ENCODE measurements at regions not wholly inside any gene's neighbourhood (a gene's known extent, or its start where the extent isn't known, plus 50 kb on each side); places are given as distances from the start of the nearest gene placed in this dataset.

DNA sequence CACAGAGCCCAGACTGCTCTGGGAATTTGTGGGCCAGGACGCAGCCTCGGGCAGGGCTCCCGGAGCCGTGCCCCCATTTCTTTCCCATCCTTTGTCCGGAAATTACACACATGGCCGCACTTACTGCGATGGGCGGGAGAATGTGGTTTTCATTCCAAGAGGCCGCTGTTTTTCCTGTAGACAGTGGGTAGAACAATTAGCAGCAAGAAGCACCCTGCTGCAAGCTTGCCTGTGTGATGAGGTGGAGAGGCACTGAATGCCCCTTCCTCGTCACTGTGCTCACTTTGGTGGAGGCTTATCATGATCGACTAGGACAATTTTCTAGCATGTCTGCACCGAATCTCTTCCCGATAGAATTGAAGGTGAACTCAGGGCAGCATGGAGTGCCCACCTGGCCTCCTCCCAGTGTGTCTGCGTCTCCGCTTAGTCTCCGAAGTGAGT, 102.8 kb downstream of the DACT2 start:
- ChIA-PET POLR2A (no interaction called here), CTCF (no interaction called here), RAD21 (ENCODE audit: low non-redundant PET in 1 of 2, low total read pairs in 2 of 2, uncharacterized antibody in 2 of 2, unreplicated experiment in 2 of 2) (no interaction called here)
- H3K4me1 ChIP-seq (ENCODE audit: control insufficient read depth in 1 of 2, insufficient read depth in 2 of 2, low read length in 2 of 2) = no peaks in the 10 kb centered on the region
- H3K27ac ChIP-seq (ENCODE audit: low read depth, low read length) = no peak overlapping the region
- ATAC-seq (no peak), DNase-seq (ENCODE audit: low read depth, low spot score) (no peak)
- no peaks in the 10 kb centered on the region for H3K9me3 ChIP-seq (ENCODE audit: control insufficient read depth in 1 of 2, insufficient read depth in 1 of 2, low read depth in 1 of 2, low read length in 2 of 2)
- no peak for TF ChIP-seq ELF1 (IDR thresholded peaks at IDR 0.05; ENCODE audit: borderline replicate concordance, low read depth)
- no peak for TF ChIP-seq RAD21 (IDR thresholded peaks at IDR 0.05; ENCODE audit: low read depth)
- TF ChIP-seq, protein P1, sequence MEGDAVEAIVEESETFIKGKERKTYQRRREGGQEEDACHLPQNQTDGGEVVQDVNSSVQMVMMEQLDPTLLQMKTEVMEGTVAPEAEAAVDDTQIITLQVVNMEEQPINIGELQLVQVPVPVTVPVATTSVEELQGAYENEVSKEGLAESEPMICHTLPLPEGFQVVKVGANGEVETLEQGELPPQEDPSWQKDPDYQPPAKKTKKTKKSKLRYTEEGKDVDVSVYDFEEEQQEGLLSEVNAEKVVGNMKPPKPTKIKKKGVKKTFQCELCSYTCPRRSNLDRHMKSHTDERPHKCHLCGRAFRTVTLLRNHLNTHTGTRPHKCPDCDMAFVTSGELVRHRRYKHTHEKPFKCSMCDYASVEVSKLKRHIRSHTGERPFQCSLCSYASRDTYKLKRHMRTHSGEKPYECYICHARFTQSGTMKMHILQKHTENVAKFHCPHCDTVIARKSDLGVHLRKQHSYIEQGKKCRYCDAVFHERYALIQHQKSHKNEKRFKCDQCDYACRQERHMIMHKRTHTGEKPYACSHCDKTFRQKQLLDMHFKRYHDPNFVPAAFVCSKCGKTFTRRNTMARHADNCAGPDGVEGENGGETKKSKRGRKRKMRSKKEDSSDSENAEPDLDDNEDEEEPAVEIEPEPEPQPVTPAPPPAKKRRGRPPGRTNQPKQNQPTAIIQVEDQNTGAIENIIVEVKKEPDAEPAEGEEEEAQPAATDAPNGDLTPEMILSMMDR (IDR thresholded peaks at IDR 0.05 in 2 of 3, conservative IDR thresholded peaks at IDR 0.05 in 1 of 3; ENCODE audit: borderline replicate concordance in 1 of 3, insufficient read depth in 1 of 3, low read depth in 2 of 3, low read length in 2 of 3) = no peak
- TF ChIP-seq FOSL1 (IDR thresholded peaks at IDR 0.05; ENCODE audit: low read depth) = no peak
- TF ChIP-seq ZNF274 (IDR thresholded peaks at IDR 0.05; ENCODE audit: low read depth, low read length) = no peak
- no peak for TF ChIP-seq SP1 (IDR thresholded peaks at IDR 0.05; ENCODE audit: low read depth)
- TF ChIP-seq, protein P2, sequence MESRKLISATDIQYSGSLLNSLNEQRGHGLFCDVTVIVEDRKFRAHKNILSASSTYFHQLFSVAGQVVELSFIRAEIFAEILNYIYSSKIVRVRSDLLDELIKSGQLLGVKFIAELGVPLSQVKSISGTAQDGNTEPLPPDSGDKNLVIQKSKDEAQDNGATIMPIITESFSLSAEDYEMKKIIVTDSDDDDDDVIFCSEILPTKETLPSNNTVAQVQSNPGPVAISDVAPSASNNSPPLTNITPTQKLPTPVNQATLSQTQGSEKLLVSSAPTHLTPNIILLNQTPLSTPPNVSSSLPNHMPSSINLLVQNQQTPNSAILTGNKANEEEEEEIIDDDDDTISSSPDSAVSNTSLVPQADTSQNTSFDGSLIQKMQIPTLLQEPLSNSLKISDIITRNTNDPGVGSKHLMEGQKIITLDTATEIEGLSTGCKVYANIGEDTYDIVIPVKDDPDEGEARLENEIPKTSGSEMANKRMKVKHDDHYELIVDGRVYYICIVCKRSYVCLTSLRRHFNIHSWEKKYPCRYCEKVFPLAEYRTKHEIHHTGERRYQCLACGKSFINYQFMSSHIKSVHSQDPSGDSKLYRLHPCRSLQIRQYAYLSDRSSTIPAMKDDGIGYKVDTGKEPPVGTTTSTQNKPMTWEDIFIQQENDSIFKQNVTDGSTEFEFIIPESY (IDR thresholded peaks at IDR 0.05; ENCODE audit: extremely low read depth, insufficient replicate concordance, low read length) = no peak
- TF ChIP-seq, protein P3, sequence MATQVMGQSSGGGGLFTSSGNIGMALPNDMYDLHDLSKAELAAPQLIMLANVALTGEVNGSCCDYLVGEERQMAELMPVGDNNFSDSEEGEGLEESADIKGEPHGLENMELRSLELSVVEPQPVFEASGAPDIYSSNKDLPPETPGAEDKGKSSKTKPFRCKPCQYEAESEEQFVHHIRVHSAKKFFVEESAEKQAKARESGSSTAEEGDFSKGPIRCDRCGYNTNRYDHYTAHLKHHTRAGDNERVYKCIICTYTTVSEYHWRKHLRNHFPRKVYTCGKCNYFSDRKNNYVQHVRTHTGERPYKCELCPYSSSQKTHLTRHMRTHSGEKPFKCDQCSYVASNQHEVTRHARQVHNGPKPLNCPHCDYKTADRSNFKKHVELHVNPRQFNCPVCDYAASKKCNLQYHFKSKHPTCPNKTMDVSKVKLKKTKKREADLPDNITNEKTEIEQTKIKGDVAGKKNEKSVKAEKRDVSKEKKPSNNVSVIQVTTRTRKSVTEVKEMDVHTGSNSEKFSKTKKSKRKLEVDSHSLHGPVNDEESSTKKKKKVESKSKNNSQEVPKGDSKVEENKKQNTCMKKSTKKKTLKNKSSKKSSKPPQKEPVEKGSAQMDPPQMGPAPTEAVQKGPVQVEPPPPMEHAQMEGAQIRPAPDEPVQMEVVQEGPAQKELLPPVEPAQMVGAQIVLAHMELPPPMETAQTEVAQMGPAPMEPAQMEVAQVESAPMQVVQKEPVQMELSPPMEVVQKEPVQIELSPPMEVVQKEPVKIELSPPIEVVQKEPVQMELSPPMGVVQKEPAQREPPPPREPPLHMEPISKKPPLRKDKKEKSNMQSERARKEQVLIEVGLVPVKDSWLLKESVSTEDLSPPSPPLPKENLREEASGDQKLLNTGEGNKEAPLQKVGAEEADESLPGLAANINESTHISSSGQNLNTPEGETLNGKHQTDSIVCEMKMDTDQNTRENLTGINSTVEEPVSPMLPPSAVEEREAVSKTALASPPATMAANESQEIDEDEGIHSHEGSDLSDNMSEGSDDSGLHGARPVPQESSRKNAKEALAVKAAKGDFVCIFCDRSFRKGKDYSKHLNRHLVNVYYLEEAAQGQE (IDR thresholded peaks at IDR 0.05; ENCODE audit: low read depth) = no peak
- no peak for TF ChIP-seq ZFX (IDR thresholded peaks at IDR 0.05)
- TF ChIP-seq EZH2phosphoT487 (IDR thresholded peaks at IDR 0.05; ENCODE audit: borderline replicate concordance) = no peak
- TF ChIP-seq, protein P4, sequence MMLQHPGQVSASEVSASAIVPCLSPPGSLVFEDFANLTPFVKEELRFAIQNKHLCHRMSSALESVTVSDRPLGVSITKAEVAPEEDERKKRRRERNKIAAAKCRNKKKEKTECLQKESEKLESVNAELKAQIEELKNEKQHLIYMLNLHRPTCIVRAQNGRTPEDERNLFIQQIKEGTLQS (IDR thresholded peaks at IDR 0.05) = no peak
- no peak for TF ChIP-seq SRF (IDR thresholded peaks at IDR 0.05; ENCODE audit: low read depth)
- TF ChIP-seq CEBPB (IDR thresholded peaks at IDR 0.05; ENCODE audit: low read depth) = no peak
- TF ChIP-seq EGR1 (IDR thresholded peaks at IDR 0.05; ENCODE audit: low read depth) = no peak
- TF ChIP-seq POLR2AphosphoS5 (IDR thresholded peaks at IDR 0.05; ENCODE audit: low read depth, low read length) = no peak
- no peak for TF ChIP-seq SIN3A (IDR thresholded peaks at IDR 0.05; ENCODE audit: low read depth)
- TF ChIP-seq JUND (IDR thresholded peaks at IDR 0.05) = no peak
- H4K20me1 ChIP-seq (ENCODE audit: insufficient read depth) = no peaks in the 10 kb centered on the region
- H3K4me3 ChIP-seq (replicated peaks in 1 of 2; ENCODE audit: low read depth in 1 of 2, low read length in 2 of 2) = no peak overlapping the region
- H3K9ac ChIP-seq (ENCODE audit: low read length) = no peak overlapping the region
- no peaks in the 10 kb centered on the region for H3K79me2 ChIP-seq (ENCODE audit: insufficient read depth, low read length)
- intact Hi-C loops (cut with micrococcal nuclease) = no loop called here
- H3K27me3 ChIP-seq (ENCODE audit: insufficient read depth, low read length) = peaks cover 8% of the 10 kb centered on the region; the same call in 1 of the 2 replicates
- no peak overlapping the region for H2AFZ ChIP-seq (ENCODE audit: low read depth, low read length, poor library complexity, severe bottlenecking)
- BruUV-seq (replicated peaks) = no TSS peak
- H3K9me2 ChIP-seq (ENCODE audit: insufficient read depth) = no peaks in the 10 kb centered on the region
- no peak overlapping the region for H3K4me2 ChIP-seq (ENCODE audit: low read length)
- no peaks in the 10 kb centered on the region for H3K36me3 ChIP-seq (ENCODE audit: control insufficient read depth in 1 of 2, insufficient read depth in 2 of 2, low read length in 2 of 2)
